GM23338 (cell line): ENCODE measurements at regions not wholly inside any gene's neighbourhood (a gene's known extent, or its start where the extent isn't known, plus 50 kb on each side); places are given as distances from the start of the nearest gene placed in this dataset.

Source experiments
- ATAC-seq: fragments of 200-7000 bp; cut with Tn5 transposase; 3 replicates; pipeline ENCODE4 v1.9.1; 2020
- DNase-seq: peaks from one replicate; pipeline ENCODE4 v3.0.0-alpha.2; 2015; ENCODE audit warnings: low spot score
- H2AFZ ChIP-seq: fragments of 200-600 bp; sonication (generic); 2 replicates; pipeline ENCODE4 v1.8.0; 2016; ENCODE audit warnings: antibody characterized with exemption, mild to moderate bottlenecking, moderate library complexity
- H3F3A ChIP-seq: fragments of 200-600 bp; sonication (generic); replicated peaks from 2 replicates; pipeline ENCODE4 v1.8.0; 2017; ENCODE audit warnings: antibody characterized with exemption, mixed run types, low read depth
- H3K27ac ChIP-seq: fragments of 200-600 bp; sonication (generic); 2 replicates; pipeline ENCODE4 v1.6.1; 2016; ENCODE audit warnings: low read depth
- H3K27me3 ChIP-seq: fragments of 200-600 bp; sonication (generic); 2 replicates; pipeline ENCODE4 v1.8.0; 2016; ENCODE audit warnings: mild to moderate bottlenecking, mixed run types, moderate library complexity; ENCODE audit not compliant: insufficient read depth
- H3K36me3 ChIP-seq: fragments of 200-600 bp; sonication (generic); 2 replicates; pipeline ENCODE4 v1.8.0; 2016; ENCODE audit warnings: mild to moderate bottlenecking; ENCODE audit not compliant: insufficient read depth
- H3K4me1 ChIP-seq: fragments of 200-600 bp; sonication (generic); 2 replicates; pipeline ENCODE4 v1.8.0; 2016; ENCODE audit warnings: mild to moderate bottlenecking, moderate library complexity; ENCODE audit not compliant: insufficient read depth
- H3K4me2 ChIP-seq: fragments of 200-600 bp; sonication (generic); 2 replicates; pipeline ENCODE4 v1.7.1; 2017; ENCODE audit warnings: mixed run types
- H3K4me3 ChIP-seq: fragments of 200-600 bp; sonication (generic); 2 replicates; pipeline ENCODE4 v1.6.1; 2016; ENCODE audit warnings: mixed run types
- H3K79me2 ChIP-seq: fragments of 200-600 bp; sonication (generic); replicated peaks from 2 replicates; pipeline ENCODE4 v1.8.0; 2017; ENCODE audit warnings: mild to moderate bottlenecking; ENCODE audit not compliant: insufficient read depth
- H3K9me2 ChIP-seq: fragments of 200-600 bp; sonication (generic); 2 replicates; pipeline ENCODE4 v1.8.0; 2017; ENCODE audit not compliant: insufficient read depth
- H4K20me1 ChIP-seq: fragments of 200-600 bp; sonication (generic); replicated peaks from 2 replicates; pipeline ENCODE4 v1.8.0; 2017; ENCODE audit warnings: mild to moderate bottlenecking; ENCODE audit not compliant: insufficient read depth
- H3K27ac Mint-ChIP-seq: 2 replicates; pipeline ENCODE4 v1.8.0; 2020; ENCODE audit warnings: inconsistent platforms, mild to moderate bottlenecking, moderate library complexity, mixed read lengths
- H3K27me3 Mint-ChIP-seq: 3 replicates; pipeline ENCODE4 v1.8.0; 2022; ENCODE audit warnings: low read depth, mild to moderate bottlenecking, moderate library complexity, mixed read lengths, inconsistent platforms; ENCODE audit not compliant: insufficient read depth, poor library complexity
- H3K36me3 Mint-ChIP-seq: 3 replicates; pipeline ENCODE4 v1.8.0; 2021; ENCODE audit warnings: low read depth, mild to moderate bottlenecking, inconsistent platforms, moderate library complexity, mixed read lengths
- H3K4me1 Mint-ChIP-seq: 3 replicates; pipeline ENCODE4 v1.8.0; 2020; ENCODE audit warnings: mild to moderate bottlenecking, inconsistent platforms, mixed read lengths
- H3K4me3 Mint-ChIP-seq: 3 replicates; pipeline ENCODE4 v1.8.0; 2021; ENCODE audit warnings: moderate library complexity, mild to moderate bottlenecking, inconsistent platforms, mixed read lengths
- H3K9me3 Mint-ChIP-seq: 3 replicates; pipeline ENCODE4 v1.8.0; 2020; ENCODE audit warnings: moderate library complexity, mild to moderate bottlenecking, inconsistent platforms, mixed read lengths
- JUNB ChIP-seq: IDR thresholded peaks from one replicate; pipeline ENCODE4 v1.6.1; 2016; ENCODE audit warnings: antibody characterized with exemption; ENCODE audit not compliant: unreplicated experiment
- NANOG ChIP-seq: IDR thresholded peaks from 2 replicates; pipeline ENCODE4 v1.6.1; 2016; ENCODE audit warnings: antibody characterized with exemption, borderline replicate concordance
- POLR2AphosphoS5 ChIP-seq: IDR thresholded peaks from 2 replicates; pipeline ENCODE4 v1.6.1; 2016; ENCODE audit warnings: antibody characterized with exemption, low read depth
- STAT1 ChIP-seq: IDR thresholded peaks from one replicate; pipeline ENCODE4 v1.6.1; 2016; ENCODE audit warnings: antibody characterized with exemption; ENCODE audit not compliant: unreplicated experiment
- ZNF331 ChIP-seq: fragments of 250-450 bp; sonication (Bioruptor Pico); IDR thresholded peaks from 2 replicates; pipeline ENCODE4 v1.5.0; 2020; ENCODE audit warnings: low read depth, mild to moderate bottlenecking, moderate library complexity
- ZNF462 ChIP-seq: fragments of 250-450 bp; sonication (Bioruptor Pico); IDR thresholded peaks from 2 replicates; pipeline ENCODE4 v1.5.0; 2020; ENCODE audit warnings: mild to moderate bottlenecking, moderate library complexity
- TF ChIP-seq, protein P1 (sequence below), 2 experiments: fragments of 200-600 bp in 1 of 2; sonication (generic) in 1 of 2; conservative IDR thresholded peaks; 2 replicates each; pipeline versions ENCODE4 v1.5.1 to v1.6.1; 2016 to 2017; ENCODE audit warnings: antibody characterized with exemption in 2 of 2, low read depth in 2 of 2, mild to moderate bottlenecking in 2 of 2, moderate library complexity in 1 of 2

- Histone ChIP-seq H3K4me3 (no peak overlapping the region), H3F3A (no peaks in the 10 kb centered on the region), H2AFZ (no peak overlapping the region), H4K20me1 (no peaks in the 10 kb centered on the region), H3K36me3 (no peaks in the 10 kb centered on the region), H3K79me2 (no peaks in the 10 kb centered on the region), H3K27me3 (no peaks in the 10 kb centered on the region), H3K4me2 (no peak overlapping the region), H3K27ac (no peak overlapping the region), H3K4me1 (no peaks in the 10 kb centered on the region), H3K9me2 (no peaks in the 10 kb centered on the region)
- Mint-ChIP-seq H3K27ac (no peak overlapping the region), H3K4me1 (no peaks in the 10 kb centered on the region), H3K27me3 (peaks cover 8% of the 10 kb centered on the region), H3K36me3 (no peaks in the 10 kb centered on the region), H3K9me3 (no peaks in the 10 kb centered on the region), H3K4me3 (no peak overlapping the region)
- no peak for DNase-seq
- no peak for ATAC-seq
- TF ChIP-seq ZNF331 (CRISPR knock-in tag): no peak
- no peak for TF ChIP-seq NANOG
- TF ChIP-seq ZNF462 (CRISPR knock-in tag): no peak
Measured at GRCh38 chr14:76294876-76295275, 81.1 kb upstream of the ESRRB start.

- Histone ChIP-seq H3K79me2 (no peaks in the 10 kb centered on the region), H3K27ac (no peak overlapping the region), H2AFZ (no peak overlapping the region), H3K36me3 (no peaks in the 10 kb centered on the region), H3F3A (no peaks in the 10 kb centered on the region), H3K4me2 (no peak overlapping the region), H3K4me1 (no peaks in the 10 kb centered on the region), H3K27me3 (no peaks in the 10 kb centered on the region), H3K9me2 (no peaks in the 10 kb centered on the region), H4K20me1 (no peaks in the 10 kb centered on the region), H3K4me3 (no peak overlapping the region)
- DNase-seq: no peak
- no peak for ATAC-seq
- Mint-ChIP-seq H3K27me3 (peaks cover 11% of the 10 kb centered on the region), H3K27ac (no peak overlapping the region), H3K9me3 (no peaks in the 10 kb centered on the region; the same call in 2 of the 3 replicates), H3K4me1 (no peaks in the 10 kb centered on the region), H3K4me3 (no peak overlapping the region), H3K36me3 (no peaks in the 10 kb centered on the region)
- no peak for TF ChIP-seq ZNF331 (CRISPR knock-in tag)
- no peak for TF ChIP-seq JUNB
- TF ChIP-seq, protein P1, sequence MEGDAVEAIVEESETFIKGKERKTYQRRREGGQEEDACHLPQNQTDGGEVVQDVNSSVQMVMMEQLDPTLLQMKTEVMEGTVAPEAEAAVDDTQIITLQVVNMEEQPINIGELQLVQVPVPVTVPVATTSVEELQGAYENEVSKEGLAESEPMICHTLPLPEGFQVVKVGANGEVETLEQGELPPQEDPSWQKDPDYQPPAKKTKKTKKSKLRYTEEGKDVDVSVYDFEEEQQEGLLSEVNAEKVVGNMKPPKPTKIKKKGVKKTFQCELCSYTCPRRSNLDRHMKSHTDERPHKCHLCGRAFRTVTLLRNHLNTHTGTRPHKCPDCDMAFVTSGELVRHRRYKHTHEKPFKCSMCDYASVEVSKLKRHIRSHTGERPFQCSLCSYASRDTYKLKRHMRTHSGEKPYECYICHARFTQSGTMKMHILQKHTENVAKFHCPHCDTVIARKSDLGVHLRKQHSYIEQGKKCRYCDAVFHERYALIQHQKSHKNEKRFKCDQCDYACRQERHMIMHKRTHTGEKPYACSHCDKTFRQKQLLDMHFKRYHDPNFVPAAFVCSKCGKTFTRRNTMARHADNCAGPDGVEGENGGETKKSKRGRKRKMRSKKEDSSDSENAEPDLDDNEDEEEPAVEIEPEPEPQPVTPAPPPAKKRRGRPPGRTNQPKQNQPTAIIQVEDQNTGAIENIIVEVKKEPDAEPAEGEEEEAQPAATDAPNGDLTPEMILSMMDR (conservative IDR thresholded peaks at IDR 0.05; ENCODE audit: low read depth in 2 of 2): no peak
- no peak for TF ChIP-seq STAT1
- TF ChIP-seq POLR2AphosphoS5: no peak
Measured at GRCh38 chr14:76298896-76299295, 77.0 kb upstream of the ESRRB start.
